GM12891 (cell line): ENCODE measurements at regions not wholly inside any gene's neighbourhood (a gene's known extent, or its start where the extent isn't known, plus 50 kb on each side); places are given as distances from the start of the nearest gene placed in this dataset.

Source experiments
- PAX5 ChIP-seq: IDR thresholded peaks from 2 replicates; pipeline ENCODE4 v1.6.1; 2011; ENCODE audit warnings: low read length, moderate library complexity, mild to moderate bottlenecking; ENCODE audit not compliant: insufficient read depth, severe bottlenecking
- POLR2A ChIP-seq: IDR thresholded peaks from 2 replicates; pipeline ENCODE4 v1.6.1; 2011; ENCODE audit warnings: low read depth, low read length, control low read depth
- SPI1 ChIP-seq: IDR thresholded peaks from 2 replicates; pipeline ENCODE4 v1.6.1; 2011; ENCODE audit warnings: low read depth, low read length, control low read depth

DNA sequence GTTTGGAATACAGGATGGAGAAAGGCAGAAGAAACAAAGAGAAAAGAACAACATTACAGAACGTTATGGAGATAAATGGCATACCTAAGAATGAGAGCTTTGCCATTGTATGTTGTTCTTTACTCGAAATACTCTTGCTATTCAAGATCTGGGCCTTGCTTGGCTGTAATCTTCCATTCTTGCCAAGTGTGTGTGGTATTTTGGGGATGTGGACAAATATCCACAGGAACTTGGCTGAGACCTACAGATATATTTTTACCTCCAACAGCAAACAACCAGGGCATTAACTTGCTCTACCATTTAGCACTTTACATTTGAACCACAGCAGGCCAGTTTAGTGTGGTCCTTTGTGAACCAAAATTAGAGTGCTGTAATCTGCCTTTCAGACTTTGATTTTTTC lies 76.3 kb downstream of the DKK1 start:
- TF ChIP-seq PAX5 = no peak
- no peak for TF ChIP-seq POLR2A
- TF ChIP-seq SPI1 = no peak
